WI38 (cell line): ENCODE measurements at regions not wholly inside any gene's neighbourhood (a gene's known extent, or its start where the extent isn't known, plus 50 kb on each side); places are given as distances from the start of the nearest gene placed in this dataset.

Experiments
- H3K4me3 ChIP-seq: 2 replicates; pipeline ENCODE4 v1.5.1; 2011; ENCODE audit warnings: low read depth, mild to moderate bottlenecking, control low read depth, low read length
- CTCF ChIP-seq: IDR thresholded peaks from 2 replicates; pipeline ENCODE4 v1.5.1; 2012; ENCODE audit warnings: low read depth, mild to moderate bottlenecking, control low read depth, low read length

DNA sequence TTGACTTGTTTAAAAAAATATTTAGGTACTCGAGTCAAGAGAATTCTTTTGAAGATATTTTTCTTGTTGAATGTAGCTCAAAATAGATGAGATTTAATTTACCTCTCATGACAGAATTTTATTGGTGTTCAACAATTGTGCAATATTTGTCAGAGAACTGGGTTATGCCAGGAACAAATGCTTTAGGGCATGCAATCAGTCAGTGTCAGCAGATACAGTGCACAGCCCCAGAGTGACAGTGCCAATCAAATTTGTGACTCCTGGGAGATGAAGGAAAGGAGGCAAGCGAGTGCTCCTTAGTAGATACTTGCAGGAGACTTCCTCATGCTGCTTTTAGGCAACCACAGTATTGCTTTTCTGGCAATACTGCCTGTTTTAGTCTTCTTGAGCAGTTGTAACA lies 81.2 kb upstream of the DSEL start:
- H3K4me3 ChIP-seq, result no peak overlapping the region
- no peak for TF ChIP-seq CTCF

GRCh38 chr18:67596003-67596402 lies 79.5 kb upstream of the DSEL start:
- TF ChIP-seq CTCF, result no peak
- H3K4me3 ChIP-seq, result no peak overlapping the region

DNA sequence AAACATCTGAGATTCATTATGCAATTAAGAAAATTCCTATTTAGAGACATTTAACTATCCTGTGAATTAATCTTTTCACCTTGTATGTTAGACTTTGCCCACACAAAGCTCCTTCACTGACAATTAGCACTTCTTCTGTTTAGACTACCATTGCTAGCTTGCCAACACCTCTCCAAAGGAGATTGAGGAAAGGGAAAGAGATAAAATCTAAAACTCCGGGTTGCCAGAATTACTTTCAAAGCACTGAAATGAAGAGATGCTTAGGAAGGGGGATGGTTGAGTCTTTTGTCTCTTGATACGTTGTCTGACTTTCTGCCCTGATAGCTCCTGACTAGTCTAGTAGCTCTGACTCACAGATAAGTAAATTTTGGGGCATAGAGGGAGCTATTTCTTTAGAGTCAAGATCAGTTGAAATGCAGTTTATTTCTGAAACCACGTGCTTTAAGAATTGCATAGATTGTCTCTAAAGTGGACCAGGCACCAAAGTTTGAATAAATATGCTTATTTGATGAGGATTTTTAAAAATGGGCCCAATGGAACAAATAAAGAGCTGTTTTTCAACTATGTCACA lies 74.1 kb upstream of the DSEL start:
- H3K4me3 ChIP-seq, result no peak overlapping the region
- no peak for TF ChIP-seq CTCF

GRCh38 chr18:67589325-67589724 lies 72.8 kb upstream of the DSEL start:
- TF ChIP-seq CTCF, result no peak
- H3K4me3 ChIP-seq, result no peak overlapping the region

GRCh38 chr18:67586101-67586500 lies 69.6 kb upstream of the DSEL start:
- no peak for TF ChIP-seq CTCF

DNA sequence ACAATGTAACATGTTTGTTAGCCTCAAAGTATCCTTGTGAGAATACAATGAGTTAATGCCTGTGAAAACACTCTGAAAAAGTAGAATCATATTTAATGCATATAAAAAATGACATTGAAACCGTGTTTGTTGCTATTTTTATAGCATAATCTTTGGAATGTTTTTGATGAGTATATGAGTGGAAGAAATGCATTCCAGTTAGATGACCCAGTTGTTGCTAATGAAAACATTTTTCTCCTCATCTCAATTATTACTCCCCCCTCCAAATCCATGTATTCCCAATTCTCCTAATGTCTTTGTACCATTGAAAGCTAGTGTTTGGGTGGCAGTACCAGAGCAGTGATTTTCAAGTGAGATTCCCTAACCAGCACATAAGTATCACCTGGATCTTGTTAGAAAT lies 67.1 kb upstream of the DSEL start:
- TF ChIP-seq CTCF, result no peak
- no peak overlapping the region for H3K4me3 ChIP-seq

More at GRCh38 chr18:67586101-67586500, 69.6 kb upstream of the DSEL start:
- no peak overlapping the region for H3K4me3 ChIP-seq

DNA sequence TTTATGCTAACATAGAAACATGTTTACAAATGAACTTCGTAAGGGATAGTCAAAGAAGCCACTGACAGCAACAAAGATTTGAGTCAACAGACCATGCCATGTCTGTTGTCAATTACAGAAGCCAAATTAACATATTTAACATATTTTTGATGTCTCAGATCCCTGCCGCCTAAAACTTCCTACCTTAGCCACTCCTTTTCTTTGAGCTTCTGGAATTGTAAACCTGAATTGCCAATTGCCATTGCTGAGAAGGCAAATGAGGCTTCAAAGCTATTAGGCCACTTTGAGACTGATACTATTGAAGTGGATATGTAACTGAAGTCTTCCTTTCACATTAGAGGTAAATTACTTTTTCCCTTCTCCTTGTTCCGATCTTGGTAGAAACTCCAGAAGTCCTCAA lies 66.0 kb upstream of the DSEL start:
- no peak overlapping the region for H3K4me3 ChIP-seq
- no peak for TF ChIP-seq CTCF
